Glomerular visceral epithelial cell (primary cell): ENCODE measurements at regions not wholly inside any gene's neighbourhood (a gene's known extent, or its start where the extent isn't known, plus 50 kb on each side); places are given as distances from the start of the nearest gene placed in this dataset.

Source experiments
- DNase-seq: peaks from one replicate; pipeline ENCODE4 v3.0.0-alpha.2; 2016; ENCODE audit errors: extremely low spot score

DNA sequence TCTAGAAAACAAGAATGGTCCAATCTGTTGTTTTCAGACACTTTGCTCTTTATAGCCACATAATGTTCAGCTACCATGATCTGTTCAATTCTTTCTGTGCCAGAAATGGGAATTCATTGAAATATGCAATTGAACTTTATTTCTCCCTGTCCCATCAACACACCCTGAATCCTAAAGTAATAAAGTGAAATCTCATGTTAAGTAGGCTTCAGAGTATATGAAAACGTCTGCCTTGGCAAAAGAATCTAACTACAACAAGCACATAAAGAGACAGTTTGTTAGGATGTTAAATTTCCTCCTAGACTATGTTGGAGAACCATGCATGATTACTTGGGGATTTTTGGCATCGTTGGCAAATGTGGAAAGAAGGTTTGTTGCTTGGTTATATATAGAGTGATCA, 722.7 kb downstream of the XPNPEP1 start:
- no peak for DNase-seq

DNA sequence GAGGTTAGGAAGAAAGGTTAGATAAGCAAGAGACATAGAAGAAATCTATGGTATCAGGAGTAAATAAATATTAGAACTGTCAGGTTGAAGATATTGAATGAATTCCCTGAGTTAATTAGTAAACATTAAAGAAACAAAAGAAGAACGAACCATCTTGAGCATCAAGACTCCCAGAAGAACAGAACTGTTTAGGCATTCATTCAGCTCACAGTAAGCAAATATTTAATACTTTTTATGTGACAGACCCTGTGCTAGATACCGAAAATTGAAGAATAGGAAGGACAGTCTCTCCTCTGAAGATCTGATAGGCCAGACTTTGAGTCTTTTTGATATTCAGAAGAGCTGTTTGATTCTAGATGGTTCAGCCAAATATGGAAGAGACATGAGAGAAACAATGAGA, 731.5 kb downstream of the XPNPEP1 start:
- DNase-seq = no peak

DNA sequence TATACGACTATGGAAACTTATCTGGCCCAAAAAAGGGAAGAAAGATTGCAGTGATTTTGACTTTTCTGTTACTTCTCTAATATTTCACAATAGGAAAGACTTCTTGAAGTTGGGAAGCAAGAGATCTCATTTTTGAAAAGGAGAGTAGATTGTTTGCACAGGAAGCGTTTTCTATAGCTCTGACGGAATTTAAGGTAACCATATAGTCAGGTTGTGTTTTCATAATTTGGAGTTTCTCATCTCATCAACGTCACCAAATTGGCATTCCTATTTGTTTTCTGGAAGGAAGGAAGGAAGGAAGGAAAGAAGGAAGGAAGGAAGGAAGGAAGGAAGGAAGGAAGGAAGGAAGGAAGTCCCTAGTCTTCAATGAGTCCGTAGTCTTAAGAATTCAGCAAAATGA, 732.0 kb downstream of the XPNPEP1 start:
- DNase-seq = no peak

DNA sequence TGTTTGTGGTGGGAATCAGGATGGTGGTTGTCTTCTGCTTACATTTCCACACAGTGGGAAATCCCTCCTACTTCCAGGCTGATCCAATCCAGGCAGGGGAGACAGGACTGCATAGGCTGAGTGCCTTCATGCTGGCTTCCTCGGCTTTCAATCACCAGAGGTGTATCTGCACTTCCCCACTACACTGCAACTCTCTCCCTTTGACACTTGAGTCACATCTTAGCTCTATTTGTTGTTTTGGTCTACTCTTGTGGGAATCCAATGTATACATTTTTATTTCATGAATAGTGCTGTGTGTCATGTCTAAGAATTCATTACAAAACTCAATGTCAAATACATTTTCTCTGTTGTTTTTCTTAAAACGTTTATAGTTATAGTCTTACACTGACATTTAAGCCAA, 735.6 kb downstream of the XPNPEP1 start:
- no peak for DNase-seq

DNA sequence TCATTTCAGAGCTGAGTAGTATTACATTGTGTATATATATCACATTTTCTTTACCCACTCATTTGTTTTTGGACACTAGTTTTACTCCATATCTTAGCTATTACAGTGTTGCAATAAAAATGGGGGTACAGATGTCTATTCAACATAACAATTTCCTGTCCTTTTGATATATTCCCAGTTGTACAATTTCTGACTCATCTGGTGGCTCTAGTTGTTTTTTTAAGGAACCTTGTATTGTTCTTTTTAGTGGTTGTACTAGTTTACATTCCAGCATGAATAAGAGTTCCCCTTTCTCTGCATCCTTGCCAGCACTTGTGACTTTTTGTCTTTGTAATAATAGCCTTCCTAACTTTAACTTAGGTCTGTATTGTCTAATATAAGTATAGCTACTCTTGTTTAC, 739.9 kb downstream of the XPNPEP1 start:
- no peak for DNase-seq

DNA sequence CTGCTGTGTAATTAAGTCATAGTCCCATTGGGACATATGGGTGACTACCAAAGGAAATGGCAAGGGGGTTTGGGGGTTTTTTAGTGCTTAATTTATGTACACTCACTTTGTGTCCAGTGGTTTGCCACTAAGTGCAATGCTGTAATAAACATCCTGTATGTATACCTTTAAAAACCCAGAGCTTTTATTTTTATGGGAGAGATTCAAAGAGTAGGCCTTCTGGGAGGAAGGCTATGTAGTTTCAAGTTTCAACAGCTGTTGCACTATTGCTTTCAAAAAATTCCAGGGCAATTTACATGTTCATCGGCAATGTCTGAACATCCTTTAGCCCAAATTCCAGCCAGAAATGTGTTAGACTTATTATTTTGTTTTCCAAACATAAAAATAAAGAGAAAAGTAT, 744.7 kb downstream of the XPNPEP1 start:
- no peak for DNase-seq

DNA sequence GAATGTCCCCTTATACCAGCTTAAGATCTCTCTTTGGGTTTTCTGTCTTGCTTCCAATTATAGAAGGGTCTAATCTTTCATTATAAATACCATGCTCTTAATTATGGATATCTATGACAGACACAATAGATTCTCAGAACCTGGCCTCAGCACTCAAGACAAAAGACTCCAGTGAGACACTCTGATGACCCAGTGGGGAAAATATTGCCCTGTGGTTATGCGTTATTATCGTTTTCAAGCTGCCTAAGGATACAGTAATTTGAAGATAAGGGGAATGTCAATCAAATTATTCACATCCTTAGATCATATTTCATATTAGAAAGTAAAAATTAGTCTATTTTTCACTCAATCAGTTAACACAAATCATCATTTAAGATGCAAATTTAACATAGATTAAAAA, 748.8 kb downstream of the XPNPEP1 start:
- DNase-seq = no peak

DNA sequence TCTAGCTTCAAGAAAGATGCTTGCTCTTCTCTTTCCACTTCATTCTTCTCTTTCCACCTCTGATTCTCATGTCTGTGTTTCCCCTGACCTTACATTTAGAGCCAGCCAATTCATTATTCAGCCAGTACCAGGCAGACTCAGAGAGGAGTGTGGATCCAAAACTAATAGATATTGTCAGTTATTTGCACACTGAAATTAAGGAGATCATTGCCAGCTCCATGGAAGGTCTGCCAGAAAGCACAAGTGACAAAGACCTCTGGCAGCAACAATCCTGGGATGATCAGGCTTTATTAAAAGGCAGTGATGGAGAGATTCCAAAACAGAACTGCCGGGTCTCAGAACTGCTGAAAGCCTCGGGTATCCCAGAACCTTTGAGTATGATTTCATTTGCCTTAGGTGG, 749.4 kb downstream of the XPNPEP1 start:
- DNase-seq = no peak

DNA sequence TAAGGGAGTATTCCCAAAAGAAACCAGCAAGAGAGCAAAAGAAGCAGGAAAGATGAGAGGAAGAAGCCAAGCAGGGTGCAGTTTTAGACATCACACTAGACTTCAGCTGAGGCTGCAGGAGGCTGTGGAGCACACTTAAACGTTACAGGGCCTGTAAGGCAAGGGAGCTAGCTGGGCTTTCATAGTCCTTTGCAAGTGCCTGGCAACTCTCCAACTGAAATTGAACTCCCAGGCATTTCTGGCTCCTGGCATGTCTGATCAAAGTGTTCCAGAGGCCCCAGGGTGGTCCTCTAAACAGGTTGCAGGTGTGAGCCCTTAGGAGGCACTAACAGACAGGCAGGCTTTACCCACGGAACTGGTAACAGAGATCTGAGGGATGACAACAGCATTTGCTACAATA, 750.2 kb downstream of the XPNPEP1 start:
- DNase-seq = no peak

DNA sequence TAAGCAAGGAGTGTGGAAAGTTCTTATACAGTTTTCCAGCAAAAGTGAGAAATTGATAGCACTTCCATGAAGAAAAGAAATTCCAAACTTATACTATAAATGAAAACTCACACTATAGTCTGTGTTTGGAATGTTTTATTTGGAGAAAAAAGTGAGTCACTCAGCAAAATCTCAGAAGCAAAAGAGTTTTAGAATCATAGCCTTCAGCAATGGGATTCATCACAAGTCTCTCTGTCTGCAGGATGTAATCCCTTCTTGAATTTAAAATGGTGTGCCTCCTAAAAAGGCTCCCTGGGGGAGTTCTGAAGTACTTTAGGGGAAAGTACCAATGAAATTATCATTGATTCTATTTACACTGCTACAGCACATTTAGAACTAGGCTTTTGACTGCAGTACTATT, 756.4 kb downstream of the XPNPEP1 start:
- DNase-seq = no peak

DNA sequence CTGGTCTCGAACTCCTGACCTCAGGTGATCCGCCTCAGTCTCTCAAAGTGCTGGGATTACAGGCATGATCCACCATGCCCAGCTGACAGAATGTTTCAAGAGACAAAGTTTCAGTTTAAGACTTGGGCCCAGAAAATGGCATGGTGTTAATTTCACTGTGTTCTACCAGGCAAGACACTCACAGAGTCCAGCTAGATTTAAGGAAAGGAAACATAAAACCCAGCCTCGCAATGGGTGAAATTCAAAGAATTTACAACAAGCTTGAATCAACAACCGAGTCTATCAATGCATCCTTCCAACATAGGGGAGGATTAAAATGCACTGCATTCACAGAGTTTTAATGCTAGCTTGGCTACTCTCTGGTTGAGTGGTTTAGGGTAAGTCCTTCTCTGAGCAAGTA, 764.0 kb downstream of the XPNPEP1 start:
- no peak for DNase-seq

DNA sequence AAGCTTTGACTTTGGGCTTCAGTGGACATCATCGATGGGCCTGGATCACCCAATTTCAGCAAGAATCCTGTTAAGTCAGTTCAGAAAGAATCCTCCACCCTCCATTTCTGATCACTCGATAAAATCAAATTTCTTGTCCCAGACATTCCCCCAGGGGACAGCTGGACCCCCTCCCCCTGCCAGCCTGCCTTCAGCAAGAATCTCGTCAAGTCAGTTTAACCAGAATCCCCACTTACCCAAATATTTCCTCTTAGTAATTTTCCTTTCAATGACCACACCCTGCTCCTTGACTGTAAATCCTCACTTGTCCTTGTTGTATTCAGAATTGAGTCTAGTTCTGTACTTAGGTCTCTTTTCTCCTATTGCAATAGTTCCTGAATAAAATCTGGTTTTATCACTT, 766.9 kb downstream of the XPNPEP1 start:
- no peak for DNase-seq

DNA sequence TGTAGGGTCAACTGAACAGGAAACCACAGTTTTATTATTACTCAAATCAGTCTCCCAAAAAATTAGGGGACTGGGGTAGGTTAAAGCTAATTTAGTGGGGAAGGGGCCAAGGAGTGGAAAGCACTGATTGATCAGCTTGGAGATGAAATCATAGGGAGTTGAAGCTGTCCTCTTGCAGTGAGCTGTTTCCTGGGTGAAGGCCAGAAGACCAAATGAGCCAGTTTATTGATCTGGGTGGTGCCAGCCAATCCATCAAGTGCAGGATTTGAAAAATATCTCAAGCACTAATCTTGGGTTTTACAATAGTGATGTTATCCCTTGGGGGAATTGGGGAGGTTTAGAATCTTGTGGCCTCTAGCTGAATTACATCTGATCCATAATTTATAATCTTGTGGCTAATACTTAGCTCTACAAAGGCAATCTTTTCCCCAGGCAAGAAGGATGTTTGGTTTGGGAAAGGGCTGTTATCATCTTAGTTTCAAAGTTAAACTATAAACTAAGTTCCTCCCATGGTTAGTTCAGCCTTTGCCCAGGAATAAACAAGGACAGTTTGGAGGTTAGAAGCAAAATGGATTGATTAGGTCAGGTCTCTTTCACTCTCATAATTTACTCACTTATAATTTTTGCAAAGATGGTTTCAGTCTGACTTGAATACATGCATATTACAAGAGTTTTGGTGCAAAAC, 773.5 kb downstream of the XPNPEP1 start:
- no peak for DNase-seq

DNA sequence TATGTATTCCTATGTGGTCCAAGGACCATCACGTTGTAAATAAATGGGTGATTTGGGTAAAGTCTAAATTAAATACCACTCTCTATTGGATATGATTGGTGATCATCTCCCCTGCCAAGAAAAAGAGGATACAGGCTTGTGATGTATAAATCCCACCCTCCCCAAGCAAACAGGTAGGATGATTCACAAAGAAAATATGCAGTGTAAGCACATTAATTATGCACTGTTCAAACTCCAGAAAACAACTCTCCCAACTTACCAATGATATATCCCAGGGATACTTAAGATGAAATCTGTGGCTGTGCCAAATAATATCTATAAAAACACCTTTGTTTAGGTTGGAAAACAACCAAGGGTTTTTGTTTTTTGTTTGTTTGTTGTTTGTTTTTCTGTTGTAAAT, 795.9 kb downstream of the XPNPEP1 start:
- DNase-seq = no peak

DNA sequence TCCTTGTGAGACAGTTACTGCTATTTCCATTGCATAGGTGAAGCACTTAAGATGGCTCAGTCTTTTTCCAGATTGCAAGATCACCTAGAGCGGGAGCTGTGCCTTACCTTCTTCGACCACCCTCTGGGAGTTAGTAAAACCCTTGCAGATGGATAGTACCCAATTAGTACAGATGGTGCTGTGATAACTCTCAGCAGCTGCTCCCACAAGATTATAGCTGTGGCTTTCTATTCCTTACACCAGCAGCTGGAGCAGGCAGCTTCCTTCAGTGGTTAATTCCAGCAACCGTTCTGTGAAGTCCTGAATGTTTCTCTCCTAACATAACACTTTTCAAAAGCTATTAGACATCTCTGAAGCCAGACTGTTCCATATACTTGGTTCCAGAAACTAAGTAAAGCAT, 796.8 kb downstream of the XPNPEP1 start:
- DNase-seq = no peak

DNA sequence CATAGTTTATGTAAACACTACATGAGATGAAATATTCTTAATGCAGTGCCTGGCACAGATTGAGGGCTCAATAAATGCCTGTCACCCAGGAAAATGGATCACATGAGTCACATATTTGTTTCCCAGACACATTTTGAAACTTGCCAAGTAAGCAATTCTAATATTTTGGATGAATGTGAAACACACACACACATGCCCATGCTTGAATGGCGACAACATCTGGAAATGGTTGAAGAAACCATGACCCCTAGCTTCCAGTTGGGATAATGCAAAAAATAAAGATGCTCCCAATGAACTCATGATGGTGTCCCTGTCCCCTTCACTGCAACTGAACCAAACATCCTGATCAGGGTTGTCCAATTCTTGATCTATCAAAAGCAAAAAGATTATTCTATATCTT, 797.3 kb downstream of the XPNPEP1 start:
- DNase-seq = no peak

DNA sequence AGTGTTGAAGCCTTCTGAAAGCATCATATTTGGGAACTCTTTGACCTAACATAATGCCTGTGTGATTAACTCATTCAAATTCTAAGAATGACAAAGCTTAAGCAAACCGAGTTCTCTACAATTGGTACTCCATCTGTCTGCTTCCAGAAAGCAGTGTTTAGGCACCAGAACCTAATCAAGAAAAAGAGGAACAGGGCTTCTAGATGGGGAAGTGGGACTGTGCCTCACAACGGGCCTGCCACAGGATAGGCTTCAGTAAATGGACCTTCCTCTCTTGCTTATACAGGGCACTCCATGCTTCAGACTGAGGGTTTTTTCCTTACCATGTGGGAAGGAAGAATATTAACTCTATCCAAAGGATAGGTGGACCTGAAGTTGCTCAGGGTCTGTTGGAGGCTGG, 808.1 kb downstream of the XPNPEP1 start:
- no peak for DNase-seq

DNA sequence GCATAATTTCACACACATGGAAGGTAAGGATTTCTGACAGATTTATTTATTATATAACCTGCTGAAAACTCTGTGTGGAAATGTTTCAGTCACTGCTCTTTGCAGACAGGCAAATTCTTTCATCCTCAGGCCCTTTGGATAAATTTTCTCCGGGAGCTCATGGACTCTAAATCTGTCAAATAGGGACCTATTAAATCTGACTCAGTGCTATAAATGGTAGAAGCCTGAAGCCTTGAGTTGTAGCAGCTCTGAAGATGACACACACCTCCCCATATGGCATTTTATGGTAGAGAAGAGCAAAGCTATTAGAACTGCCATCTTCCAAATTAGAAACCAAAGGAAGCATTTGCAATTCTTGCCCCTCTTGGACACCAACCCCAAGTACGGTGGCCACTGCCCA, 808.7 kb downstream of the XPNPEP1 start:
- no peak for DNase-seq

DNA sequence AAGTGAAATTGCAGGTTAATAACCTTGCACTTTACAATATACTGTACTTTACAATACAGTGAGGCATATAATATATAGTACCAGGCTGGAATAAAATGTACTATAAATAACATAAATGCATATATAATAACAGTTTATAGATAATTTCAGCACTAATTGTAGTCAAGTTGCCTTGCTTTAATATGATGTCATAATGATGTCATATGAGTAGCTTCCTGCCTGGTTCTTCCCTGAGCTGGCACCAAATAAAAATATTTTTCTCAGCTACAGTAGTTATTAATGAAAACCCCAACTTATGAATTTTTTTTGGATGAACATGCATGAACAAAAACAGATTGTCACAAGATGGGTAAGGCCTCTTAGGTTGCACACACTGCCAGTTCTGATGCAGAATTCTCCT, 816.7 kb downstream of the XPNPEP1 start:
- no peak for DNase-seq

DNA sequence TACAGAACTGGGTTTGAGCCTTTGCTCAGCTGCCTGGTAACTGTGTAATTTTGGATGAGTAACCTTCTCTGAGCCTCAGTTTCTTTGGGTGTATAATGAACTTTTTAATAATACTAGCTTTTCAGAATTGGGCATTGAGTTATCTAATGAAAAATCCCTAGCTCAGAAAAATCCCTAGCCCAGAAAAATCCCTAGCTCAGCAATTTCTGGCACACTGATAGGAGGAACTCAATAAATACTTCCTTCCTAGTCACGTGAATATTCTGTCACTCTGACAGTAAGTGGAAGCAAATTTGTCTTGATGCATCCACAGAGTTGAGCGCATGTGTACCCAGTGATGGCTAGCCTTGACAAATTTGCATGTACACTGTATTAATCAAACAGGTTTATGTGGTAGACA, 817.6 kb downstream of the XPNPEP1 start:
- DNase-seq = no peak

DNA sequence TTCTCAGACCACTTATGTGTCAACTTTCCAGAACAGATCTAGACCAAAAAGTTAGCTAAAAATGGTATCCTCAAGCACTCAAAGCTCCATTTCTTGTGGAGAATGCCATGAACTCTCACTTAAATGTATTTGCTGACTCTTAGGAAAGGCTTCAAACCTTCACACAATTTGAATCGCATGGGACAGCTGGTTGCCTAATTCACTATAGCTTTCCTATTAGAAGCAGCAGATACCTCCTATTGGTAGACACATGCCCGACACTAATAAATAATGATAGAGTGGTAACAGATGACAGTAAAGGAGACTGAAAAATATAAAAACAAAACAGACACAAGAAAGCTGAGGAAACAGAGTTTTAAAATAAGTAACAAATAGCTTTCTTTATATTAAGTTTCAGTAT, 818.5 kb downstream of the XPNPEP1 start:
- no peak for DNase-seq

DNA sequence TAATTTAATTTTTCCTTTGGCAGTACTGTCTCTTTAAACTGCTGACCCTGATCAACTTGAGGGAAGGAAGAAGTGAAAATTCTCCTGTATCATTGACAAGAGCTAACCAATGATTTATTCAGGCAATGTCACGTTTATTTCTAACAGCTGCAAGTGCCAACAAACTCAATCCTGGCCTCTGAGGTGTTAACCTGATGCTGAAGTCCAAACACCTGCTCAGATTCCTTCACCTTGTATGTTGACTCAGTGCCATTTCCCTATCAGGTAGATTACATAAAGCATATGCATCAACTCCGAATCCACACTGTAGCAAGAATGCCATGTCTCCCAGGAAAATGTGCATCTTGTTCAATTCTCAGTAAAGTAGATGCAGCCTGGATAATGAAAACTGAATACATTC, 820.0 kb downstream of the XPNPEP1 start:
- no peak for DNase-seq

DNA sequence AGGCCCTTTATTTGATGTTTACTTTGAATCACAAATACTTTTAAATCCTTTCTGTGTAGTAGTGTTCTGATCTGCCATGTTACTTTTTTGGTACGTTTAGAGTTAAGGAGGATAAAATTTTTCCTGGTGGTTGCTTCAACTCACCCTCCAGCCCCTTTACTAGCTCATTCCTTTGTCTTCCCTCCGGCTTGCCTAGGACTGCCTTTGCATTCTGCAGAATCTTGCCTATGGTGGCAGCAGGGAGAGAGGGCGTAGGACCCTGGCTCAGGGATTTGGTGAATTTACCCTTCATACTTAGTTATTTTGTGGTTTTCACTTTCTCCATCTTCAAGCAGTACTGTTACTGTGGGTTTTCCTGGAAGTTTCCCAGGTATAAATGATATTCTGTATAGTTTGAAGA, 833.5 kb downstream of the XPNPEP1 start:
- DNase-seq = no peak

DNA sequence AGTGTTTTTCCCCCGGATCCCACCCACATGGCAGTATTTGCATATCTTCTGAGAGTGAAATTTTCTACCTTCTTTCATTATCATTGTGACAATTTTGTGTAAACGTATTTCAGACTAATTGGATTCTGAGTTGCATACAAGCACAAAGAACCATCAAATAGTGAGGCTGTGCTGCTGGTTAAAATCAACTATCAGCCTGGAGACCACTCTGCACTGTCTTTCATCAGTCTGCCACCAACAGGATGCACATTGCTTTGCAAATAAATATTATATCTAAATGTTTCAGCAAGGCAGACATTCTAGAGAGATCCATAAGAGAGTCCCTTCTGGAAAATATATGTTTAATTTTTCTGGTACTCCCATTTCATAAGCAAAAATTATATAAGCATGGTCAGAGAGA, 851.8 kb downstream of the XPNPEP1 start:
- no peak for DNase-seq

DNA sequence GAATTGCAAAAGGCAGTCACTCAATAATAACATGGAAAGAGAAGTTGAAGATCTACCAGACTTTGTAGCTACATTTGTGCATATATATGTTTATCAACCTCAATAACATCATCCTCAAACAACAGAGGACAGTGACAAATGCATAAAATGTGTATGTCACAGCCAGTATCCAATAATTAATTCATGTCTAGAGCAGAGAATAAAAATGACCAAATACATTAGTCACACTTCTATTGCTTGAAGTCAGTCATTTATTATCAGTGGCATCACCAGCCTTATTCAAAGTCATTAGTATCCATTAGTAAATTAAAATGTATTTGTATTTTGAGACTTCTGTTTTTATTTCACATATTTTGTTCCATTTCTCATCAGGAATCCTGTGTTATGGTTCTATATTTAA, 852.8 kb downstream of the XPNPEP1 start:
- no peak for DNase-seq
